ENCODE measurements at regions not wholly inside any gene's neighbourhood (a gene's known extent, or its start where the extent isn't known, plus 50 kb on each side); places are given as distances from the start of the nearest gene placed in this dataset.

DNA sequence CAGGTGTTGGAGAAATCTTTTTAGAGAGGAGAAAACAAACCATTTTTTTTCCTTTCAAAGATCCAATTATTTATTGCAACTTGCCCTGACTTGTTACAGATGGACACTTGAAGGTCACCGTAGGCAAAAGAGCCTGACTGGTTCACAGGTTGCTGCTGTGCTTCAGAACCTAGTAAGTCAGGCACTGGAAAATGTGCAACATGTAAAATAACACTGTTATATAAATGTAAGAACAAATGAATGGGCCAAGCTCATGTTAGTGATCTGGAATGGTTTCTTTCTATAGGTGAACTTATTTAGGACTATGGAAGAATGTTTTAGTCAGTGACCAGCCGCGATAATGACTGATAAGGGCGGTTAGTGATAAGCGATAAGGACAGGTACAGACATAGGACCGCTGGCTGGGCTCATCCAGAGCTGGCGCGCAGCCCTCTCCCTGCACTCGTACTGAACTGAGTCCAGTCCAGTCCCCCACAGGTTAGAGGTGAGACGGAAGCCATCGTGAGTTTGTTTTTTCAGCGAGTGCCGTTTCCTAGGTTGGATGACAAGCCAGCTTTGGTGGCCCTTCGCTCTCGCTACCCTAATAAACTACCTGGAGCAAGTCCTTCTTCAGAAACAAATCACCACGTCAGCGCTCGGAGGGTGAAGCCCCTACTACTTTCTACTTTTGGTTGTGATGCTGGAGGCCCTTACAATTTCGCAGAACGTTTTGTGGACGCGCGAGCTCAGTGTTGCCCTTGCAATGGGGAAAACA is 94.4 kb upstream of the PRDM1 start:
- peak; percentile 23 for DNase-seq (ENCODE audit: low spot score)

DNA sequence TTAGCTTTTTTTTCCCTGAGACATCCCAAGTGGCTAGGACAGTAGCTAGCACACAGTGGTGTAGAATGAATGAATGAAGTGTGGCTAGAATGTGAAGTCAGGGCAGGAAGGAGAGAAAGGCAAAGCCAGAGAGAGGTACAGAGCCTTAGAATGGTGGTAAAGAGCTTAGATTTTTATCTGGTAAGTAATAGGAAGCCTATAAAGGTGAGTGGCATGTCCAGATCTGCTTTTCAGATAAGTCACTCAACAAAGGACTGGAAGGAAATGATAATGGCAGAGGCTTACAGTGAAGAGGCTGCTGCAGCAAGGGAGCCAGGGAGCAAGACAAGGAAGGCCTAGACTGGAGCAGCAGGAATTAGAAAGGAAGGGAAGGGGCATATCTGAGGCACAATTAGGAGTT is 96.0 kb upstream of the PRDM1 start:
- DNase-seq (ENCODE audit: low spot score), result no peak

DNA sequence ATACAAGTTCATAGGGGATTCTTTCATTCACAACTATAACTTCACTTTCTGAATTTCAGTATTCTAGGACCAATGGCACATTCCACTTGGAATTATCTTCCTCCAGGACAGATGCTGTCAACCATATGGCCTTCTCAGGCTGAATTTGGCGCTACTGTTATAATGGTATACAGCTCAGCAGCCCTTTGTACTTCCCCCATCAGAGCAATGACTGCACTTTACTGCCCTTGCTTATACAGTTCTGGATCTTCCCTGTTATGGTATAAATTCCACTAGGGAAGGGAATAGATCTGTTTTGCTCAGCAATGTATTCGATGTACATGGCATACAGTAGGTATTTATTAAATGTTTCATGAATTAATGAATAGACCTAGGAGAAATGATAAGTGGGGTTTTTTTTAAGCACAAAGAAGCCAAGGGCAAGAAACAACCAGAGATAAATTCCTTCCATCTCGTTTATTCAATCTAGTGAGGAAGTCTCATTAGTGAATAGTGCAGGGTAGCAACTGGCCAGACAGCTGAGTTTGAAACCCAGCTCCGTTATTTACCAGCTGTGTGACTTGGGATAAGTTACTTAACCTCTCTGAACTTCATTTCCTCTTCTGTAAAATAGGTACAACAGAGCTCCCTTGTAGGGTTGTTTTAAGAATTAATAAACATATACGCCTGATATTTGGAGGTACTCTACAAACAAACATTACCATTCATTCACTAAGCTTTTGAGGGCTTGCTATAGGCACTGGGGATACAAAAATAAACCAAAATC is 97.1 kb upstream of the PRDM1 start:
- DNase-seq (ENCODE audit: low spot score), result no peak

DNA sequence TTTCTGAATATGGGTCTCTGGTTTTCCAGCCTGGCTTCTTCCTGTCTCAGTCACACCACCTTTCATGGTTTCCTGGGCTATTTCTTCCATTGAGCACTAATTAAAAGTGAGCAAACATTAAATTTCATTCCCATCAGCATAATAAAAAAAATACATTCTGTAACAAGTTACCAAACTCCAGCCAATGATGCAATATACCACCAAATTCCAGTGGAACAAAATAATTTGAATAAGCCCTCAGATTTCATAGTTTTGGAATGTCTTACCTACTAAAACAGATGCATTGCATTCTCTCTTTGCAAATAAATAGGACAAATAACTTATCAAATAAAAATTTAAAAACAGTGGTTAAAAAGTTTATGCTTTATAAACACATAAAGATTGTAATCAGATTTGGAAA is 97.8 kb upstream of the PRDM1 start:
- no peak for DNase-seq (ENCODE audit: low spot score)

DNA sequence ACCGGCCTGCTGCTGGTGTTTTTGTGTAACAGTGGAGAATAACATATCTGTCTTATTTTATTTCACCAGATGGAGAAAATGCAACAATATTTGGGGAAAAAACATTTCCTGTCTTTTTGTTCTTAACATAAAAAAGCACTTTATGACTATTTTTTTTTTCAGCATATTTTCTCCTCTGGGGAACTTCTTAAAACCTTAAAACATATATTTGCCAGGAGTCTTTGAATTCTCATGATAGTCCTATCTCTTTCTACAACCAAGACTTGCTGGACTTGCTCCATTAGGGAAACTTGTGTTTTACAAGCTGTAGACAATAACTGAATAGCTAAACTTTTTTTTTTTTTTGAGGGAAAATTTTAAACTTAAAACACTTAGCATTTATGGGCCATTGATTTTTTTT is 98.6 kb upstream of the PRDM1 start:
- no peak for DNase-seq (ENCODE audit: low spot score)

DNA sequence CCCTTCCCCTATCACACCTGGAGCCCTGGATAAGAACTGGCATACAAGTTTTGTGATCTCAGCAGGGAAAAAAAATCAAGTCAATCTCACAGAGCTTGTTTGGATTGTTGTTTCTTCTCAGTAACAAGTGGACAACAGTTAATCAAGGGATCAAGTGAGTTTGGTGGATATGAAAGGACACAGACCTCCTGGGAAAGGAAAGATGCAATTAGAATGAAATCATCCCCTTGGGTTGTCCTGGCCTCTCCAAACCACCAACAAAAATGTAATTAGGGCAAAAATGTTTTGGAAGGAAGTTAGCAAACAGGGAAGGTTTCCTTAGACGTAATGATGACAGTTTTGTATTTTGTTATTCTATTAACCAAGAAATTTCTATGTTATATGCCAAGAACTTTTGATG is 99.1 kb upstream of the PRDM1 start:
- no peak for DNase-seq (ENCODE audit: low spot score)

DNA sequence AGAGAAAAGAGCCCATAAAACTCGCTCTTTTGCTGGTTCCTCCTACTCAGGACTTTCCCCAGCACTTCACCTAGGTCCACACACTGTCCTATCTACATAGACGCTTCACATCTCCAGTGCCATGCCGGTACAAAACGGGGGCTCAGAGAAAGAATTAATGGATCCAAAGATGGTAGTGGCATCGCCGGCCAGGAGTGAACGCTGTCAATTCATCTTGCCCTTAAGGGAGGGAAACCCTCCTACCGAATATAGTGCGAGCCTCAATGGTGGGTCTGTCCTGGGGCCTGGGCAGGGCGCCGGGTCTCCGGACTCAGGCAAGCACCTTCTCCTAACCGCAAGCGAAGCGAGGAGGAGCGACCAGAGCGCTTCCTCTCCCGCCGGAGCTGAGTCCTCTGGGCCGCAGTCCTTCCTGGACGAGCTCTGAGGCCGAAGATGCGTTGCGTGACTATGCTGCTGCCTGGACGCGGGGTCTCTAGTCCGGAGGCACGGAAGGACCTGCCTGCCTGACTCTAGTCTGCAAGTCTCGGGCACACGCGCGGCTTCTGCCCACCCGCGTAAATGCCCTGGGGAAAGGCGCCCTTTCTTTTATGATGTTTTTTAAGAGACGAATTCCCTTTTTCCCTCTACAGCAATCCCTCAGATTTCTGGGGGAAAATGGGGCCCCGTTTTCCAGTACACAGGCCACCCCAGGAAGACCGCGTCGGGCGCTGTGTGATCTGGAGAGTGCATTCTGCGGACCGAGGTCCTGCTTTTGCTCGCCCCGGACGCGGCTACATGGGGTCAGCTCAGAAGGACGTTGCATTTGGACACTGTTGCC is 100.1 kb upstream of the PRDM1 start:
- DNase-seq (ENCODE audit: low spot score), result peak; percentile 36

DNA sequence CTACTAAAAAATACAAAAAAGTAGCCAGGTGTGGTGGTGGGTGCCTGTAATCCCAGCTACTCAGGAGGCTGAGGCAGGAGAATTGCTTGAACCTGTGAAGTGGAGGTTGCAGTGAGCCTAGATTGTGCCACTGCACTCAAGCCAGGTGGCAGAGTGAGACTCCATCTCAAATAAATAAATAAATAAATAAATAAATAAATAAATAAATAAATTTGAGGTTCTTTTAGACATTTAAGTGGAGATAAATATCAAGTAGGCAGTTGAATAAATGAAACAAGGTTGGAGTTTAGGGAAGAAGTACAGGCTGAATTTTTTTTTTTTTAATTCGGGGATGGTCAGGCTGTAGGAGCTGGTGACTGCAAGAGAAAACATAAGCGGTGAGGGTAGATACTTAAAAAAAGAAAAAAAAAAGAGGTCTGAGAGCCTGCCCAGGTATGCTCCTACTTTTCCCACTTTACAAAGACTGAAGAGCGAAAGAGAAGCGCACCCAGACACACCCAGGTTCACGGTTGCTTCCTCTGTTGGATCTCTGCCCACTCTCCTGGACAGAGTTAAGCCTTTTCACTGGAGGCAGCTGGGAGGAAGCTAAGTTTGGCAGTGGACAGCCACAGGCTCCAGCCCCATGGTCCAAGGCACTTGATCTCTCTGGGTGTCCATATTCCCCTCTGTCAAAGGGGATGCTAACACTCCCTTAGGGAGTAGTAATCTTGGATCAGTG is 100.9 kb upstream of the PRDM1 start:
- no peak for DNase-seq (ENCODE audit: low spot score)

DNA sequence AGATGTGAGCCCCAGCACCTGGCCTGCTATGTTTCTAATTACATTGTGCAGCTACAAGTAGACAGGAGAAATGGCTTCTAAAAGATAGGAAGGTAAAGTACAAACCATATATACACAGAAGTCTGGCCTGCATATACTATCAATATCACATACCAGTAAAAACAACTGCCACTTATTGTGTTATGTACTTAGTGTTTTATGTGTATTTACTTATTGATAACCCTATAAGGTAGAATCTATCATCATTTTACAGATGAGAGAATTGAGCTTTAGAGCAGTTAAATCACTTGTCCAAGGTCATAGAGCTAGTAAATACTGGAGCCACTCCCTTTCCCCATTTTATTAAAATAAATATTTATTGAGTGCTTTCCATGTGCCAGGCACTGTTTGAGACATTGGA is 102.4 kb upstream of the PRDM1 start:
- no peak for DNase-seq (ENCODE audit: low spot score)

DNA sequence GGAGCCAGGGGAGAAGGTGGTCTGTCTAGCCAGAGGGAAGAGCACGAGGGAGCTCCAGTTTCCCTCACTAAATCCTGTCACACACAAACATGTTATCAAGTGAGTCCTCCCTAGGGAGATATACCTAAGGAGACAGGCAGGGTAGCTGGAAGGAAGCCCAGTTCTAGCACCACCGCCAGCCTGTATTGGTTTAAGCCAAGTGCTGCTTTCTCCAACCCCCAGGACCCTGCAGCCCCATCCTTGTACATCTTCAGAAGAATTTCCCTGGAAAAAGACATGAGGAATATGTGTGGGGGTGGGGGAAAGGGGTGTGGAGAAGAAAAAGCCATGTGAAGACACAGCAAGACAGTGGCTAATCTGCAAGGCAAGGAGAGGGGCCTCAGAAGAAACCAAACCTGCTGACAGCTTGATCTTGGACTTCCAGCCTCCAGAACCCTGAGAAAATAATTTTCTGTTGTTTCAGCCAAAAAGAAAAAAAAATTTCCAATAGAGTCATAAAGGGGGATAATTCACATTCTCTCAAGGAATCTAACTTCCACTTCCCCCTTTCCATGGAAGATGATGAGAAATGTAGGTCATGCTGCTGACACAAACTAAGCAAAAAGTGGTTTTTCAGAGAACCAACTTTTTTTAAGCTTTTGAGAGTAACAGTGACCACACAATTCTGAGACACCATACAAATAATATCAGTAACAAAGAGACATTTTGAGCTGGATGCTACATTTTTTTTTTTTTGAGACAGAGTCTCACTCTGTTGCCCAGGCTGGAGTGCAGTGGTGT is 103.2 kb upstream of the PRDM1 start:
- no peak for DNase-seq (ENCODE audit: low spot score)

DNA sequence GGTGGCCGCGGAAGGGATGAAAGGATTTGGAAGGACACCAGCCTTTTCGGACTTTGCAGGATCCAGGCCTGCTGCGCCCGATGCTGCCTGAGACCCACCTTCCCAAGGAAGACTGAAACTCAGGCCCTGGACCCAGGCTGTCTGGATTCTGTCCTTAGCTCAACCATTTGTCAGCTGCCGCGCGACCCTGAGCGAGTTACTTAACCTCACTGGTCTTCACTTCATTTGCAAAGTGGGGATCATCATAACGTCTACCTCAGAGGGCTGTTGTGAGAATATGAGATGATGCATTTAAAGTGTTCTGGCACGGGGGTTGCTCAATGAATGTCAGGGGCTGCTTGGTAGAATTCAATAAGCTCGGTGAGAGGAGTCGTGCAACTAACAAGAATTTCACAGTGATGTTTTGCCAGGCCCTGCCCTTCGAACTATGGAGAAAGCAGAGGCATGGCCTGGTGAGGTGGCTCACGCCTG is 104.2 kb upstream of the PRDM1 start:
- no peak for DNase-seq (ENCODE audit: low spot score)

DNA sequence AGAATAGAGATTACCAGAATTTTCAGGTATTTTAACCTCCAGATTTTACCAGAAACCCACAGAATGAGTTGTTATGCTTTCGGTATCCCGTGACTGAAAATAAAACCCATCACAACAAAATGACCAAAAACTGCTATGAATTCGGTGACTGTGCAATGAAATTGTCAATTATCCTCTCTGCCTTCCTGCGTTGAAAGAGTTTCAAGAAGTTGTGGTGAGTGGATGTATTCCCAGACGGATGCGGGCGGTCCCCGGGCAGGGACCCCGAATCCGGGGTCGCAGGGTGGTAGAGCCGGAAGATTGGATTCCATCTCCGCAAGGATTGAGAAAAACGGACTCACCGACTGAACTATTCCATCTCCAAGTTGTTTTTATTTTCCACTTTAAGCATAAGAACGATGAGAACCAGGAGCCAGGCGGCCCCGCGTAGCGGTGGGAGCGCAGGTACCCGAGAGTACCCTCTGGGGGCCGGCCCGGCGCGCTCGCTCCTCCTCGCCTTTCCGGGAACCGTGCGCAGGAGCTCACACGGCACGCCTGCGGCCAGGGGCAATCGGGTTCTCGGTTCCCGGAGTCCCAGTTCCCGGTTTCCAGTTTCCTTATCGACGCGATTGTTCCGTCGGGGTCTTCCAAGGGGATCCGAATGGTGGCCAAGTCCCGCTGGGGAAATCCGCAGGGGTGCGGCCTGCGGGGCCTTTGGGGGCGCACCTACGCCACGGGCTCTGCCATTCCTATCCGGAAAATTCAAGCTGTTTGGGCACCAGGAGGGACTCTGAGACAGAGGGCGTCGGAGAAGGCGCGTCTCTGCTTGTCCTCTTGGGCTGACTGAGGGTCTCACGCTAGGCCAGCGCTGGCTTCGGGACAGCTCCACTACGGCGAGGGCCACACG is 104.9 kb upstream of the PRDM1 start:
- peak; percentile 68 for DNase-seq (ENCODE audit: low spot score)

DNA sequence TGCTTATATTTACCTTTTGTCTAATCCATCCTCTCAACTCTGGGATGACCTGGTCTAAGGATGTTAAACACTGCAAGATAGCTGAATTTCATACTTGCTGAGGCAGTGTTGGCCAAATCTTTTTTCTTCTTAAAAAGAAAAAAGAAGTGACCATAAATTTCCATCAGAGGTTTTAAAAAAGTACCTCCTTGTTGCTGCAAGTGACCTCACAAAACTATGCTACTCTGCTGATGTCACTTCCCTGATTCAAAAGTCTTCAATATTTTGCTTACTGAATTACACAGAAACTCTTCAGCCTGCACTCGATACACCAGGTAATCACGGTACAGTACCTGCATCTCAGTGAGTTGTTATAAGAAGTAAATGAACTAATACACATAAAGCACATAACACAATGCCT is 107.2 kb upstream of the PRDM1 start:
- DNase-seq (ENCODE audit: low spot score), result no peak

DNA sequence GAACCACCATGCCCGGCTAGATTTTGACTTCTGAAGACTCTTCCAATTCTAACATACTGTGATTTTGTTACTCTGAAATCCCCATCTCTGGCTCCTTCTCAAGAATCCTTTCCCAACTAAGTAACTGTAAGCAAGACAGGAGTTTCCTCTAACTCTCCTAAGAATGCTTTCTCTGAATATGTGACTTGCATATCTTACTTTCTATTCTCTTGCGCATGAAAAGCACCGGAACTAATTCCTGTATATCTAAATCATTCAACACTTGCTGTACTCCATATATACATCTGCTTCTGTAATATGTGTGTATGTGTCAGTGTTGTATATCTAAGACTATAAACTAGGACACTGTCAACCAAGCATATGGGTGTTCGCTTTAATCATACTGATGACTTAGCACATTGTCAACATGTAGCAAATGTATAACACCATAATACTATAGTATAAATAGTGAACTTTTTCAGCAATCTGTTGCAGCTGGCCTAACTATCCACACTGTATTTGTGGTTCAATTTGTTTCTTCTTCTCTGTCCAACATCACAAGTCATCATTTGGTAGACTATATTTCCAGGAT is 108.1 kb upstream of the PRDM1 start:
- DNase-seq (ENCODE audit: low spot score), result no peak

DNA sequence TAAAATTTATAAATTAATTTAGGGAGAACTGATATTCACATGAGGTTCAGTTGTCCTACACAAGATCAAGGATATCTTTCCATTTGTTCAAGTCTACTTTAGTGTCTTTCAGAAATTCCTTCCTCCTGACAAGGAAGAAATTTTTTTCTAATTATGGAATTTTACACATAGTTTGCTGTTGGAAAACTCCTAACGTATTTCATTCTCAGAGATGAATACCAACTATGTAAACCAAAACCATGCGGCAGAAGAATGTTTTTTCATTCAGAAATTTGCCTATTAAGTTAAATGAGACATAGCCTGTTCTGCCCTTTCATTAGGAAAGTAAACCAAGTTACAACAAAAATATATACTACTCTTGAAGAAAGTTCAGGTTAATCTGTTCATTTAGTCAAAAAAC is 111.2 kb upstream of the PRDM1 start:
- DNase-seq (ENCODE audit: low spot score), result no peak

DNA sequence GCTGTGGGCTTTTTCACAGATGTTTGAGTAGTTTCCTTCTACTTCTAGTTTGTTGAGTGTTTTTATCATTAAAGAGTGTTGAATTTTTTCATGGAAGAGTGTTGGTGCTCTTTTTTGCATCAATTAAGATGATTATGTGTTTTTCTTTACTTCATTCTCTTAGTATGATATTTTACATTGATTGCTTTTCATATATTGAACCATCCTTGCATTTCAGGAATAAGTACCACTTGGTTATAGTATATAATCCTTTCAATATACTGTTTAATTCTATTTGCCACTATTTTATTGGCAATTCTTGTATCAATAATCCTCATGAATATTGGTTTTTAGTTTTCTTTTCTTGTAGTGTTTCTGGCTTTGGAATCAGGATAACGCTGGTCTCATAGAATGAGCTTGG is 113.7 kb upstream of the PRDM1 start:
- no peak for DNase-seq (ENCODE audit: low spot score)

DNA sequence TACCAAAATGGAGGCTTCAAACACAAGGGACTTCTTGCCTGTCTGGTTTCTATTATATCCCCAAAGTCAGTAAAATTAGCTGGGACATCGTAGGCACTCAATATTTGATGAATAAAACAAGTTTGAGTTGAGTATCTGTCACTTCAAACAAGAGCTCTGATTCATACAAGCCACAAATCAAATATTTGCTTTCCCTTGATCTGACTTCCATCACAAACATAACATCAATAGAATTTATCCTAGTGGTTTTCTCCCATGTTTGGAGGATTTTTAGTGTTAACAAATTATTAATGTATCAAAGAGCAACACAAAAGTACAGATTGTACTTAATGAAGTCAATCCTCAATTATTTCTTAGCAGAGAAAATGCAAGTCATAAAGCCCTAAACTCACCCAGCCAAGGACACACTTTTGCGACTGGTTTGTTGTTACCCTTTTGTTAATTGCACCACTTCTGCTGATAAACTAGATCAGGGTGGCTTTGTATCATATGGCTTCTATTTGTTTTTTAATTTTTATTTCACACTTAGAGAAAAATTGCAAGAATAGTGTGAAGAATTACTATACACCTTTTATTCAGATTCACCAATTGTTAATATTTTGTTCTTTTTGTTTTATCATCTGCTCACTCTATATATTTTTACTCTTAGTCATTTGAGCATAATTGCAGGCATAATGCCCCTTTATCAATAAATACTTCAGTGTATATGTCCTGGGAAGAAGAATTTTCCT is 117.4 kb upstream of the PRDM1 start:
- no peak for DNase-seq (ENCODE audit: low spot score)

DNA sequence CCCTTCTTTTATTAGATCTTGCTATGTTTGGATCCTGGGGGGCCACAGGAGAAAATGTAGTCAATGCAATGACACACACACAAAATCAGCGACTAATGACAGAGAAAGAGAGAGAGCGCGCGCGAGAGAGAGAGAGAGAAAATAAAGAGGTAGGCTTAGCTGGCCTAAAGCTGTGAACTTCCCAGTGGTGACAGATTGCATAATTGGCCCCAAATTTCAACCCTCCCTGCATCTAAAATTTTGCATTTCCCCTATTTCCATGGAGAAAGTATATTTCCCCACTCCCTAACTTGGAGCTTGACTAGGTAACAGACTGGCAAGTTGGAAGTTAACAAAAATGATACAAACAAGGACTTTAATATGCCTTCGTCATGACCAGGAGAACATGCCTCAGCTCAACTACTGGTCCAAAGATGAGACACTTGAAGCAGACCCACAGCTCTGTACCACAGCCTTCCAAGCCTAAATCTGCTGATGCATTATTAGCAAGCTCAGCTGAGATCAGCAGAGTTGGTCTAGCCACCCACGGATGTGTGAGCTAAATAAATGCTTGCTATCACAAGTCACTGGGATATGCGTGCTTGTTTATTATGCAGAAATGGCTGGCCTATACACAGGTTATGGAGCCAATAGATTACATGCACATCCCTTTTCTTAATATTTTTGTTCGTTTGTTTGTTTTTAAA is 118.1 kb upstream of the PRDM1 start:
- no peak for DNase-seq (ENCODE audit: low spot score)

DNA sequence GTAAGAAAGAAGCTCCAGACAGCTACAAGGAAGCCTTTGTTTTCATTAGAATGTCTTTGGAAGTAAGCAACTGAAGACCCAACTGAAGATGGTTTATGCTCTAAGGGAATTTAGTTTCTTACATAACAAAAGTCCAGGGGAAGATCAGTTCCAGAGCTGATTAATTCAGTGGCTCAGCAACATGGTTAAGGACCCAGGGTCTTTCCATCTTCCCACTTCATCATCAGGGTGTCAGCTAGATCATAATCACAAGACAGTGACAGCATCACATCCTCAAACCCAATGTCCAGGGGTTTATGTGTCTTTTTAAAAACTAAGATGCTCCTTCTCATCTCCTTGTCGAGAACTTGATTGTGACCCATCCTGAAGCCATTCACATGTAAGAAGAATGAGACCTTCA is 119.7 kb upstream of the PRDM1 start:
- no peak for DNase-seq (ENCODE audit: low spot score)
